NCI-H82 treated with DMSO at 0.1 percent for 48 hours (cell line): ENCODE measurements at regions not wholly inside any gene's neighbourhood (a gene's known extent, or its start where the extent isn't known, plus 50 kb on each side); places are given as distances from the start of the nearest gene placed in this dataset.
"Not testable (repeated sequence)": the region's sequence is repeated elsewhere in the genome, so short reads cannot be mapped to it uniquely, and the experiment has no call there.

Source experiments
- DNase-seq: peaks from one replicate; lab custom pipeline; 2025; ENCODE audit not compliant: unreplicated experiment; lab: John Stamatoyannopoulos, UW

DNA sequence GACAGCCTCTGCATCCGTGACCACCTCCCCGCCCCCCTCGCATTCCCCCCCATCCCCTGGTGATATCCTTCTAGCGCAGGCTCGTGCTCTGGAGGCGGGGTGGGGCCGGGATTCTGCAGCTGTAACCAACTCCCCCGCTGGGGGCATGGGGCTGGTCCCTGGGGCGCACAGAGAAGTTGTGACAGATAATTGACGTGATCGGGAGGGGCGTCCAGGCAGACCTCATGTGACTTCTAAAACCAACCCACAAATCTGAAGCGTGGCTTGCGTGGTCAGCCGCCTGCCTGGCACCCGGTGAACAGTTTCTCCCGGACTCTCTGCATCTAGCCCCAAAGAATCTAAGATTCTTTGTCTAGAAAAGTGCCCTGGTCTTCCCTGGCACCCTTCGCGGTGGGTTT, 100.6 kb upstream of the IGF1R start:
- peak; percentile 26 for DNase-seq

DNA sequence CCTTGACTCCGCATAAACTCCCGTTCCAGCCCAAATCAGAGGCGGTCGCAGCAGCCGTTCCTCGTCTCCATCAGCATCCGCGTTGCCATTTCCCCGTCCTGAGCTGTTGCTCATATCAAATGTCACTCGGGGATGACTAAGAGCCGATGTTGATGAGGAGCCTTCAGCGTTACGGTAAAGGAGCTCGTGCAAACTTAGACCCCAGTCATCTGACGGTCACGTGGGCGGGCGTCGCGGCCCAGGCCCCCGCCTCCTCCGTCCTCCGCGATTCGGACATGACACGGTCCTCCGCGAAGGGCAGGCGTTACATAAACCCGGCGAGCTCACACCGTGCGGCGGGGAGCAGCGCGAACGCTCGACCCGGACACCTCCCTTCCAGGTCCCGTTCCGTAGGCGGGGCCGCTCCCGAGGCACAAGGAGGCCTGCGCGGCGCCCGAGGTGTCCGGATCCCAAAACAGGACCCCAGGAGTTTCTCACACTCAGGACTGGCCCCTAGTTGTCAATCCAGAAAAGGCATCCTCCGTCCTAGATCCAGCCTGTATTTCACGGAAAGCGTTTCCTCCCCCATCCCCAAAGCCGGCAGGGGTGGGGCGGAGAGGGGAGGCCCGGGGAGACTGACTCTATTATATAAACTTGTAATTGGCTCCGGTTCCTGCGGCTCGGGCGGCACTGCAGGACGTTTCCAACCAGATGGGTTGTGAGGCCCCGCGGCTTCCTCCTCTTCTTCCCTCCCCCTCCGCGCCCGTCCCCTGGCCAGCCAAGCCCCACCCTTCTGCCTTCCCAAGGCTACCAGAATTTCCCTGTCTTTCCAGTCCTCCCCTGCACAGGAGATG, 100.0 kb upstream of the IGF1R start:
- peak; percentile 28 for DNase-seq

DNA sequence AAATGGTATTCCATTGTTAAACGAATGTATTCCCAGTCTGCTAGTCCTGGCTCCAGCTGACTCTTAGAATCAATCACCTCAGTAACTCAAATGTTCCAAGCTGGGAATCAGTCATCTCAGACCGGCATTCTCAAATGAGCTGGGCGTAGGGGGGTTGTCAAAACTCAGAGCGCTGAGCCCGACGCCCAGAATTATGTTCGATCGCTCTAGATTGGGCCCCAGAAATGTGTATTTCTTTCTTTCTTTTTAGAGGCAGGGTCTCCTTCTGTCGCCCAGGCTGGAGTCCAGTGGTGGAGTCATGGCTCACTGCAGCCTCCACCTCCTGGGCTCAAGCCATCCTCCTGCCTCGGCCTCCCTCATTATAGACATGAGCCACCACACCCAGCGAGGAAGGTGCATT, 99.3 kb upstream of the IGF1R start:
- no peak for DNase-seq

DNA sequence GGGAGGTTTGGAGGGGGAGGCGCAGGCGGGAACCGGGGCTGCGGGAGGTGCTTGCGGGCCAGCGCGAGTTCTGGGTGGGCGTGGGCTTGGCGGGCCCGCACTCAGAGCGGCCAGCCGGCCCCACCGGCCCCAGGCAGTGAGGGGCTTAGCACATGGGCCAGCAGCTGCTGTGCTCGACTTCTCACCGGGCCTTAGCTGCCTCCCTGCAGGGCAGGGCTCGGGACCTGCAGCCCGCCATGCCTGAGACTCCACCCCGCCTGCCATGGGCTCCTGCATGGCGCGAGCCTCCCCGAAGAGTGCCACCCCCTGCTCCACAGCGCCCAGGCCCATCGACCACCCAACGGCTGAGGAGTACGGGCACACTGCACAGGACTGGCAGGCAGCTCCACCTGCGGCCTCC, 98.6 kb upstream of the IGF1R start:
- no peak for DNase-seq

DNA sequence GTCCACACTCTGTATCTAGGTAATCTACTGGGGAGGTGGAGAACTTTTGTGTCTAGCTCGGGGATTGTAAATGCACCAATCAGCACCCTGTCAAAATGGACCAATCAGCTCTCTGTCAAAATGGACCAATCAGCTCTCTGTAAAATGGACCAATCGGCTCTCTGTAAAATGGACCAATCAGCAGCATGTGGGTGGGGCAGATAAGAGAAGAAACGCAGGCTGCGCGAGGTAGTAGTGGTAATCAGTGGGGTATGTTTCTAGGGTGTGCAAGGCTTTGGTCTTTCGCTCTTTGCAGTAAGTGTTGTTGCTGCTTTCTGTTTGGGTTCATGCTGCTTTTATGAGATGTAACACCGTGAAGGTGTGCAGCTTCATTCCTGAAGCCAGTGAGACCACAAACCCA, 98.0 kb upstream of the IGF1R start:
- DNase-seq, result not testable (repeated sequence)

DNA sequence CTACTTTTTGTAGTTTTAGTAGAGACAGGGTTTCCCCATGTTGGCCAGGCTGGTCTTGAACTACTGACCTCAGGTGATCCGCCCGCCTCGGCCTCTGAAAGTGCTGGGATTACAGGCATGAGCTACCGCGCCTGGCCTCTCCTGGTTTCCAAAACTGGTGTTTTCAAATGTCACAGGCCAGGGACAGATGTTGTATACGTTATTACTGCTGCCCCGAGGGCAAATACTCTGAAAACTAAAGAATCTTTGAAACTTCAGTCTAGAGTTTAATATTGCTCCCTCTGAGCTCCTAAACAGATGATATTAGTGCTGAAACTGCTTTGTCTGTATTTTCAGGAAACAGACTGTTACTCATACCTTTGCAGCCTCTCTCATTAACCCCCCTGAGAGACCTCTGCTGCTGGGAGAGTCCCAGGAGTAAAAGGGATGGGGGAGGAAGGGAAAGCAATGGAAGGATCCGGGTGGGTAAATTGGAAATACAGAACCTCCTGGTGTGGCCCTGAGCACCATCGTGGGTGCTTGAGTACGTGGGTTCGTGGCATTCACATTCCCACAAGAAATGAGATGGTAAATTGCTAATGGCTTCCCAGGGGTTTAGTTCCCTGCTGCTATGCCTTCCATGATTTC, 96.3 kb upstream of the IGF1R start:
- no peak for DNase-seq

DNA sequence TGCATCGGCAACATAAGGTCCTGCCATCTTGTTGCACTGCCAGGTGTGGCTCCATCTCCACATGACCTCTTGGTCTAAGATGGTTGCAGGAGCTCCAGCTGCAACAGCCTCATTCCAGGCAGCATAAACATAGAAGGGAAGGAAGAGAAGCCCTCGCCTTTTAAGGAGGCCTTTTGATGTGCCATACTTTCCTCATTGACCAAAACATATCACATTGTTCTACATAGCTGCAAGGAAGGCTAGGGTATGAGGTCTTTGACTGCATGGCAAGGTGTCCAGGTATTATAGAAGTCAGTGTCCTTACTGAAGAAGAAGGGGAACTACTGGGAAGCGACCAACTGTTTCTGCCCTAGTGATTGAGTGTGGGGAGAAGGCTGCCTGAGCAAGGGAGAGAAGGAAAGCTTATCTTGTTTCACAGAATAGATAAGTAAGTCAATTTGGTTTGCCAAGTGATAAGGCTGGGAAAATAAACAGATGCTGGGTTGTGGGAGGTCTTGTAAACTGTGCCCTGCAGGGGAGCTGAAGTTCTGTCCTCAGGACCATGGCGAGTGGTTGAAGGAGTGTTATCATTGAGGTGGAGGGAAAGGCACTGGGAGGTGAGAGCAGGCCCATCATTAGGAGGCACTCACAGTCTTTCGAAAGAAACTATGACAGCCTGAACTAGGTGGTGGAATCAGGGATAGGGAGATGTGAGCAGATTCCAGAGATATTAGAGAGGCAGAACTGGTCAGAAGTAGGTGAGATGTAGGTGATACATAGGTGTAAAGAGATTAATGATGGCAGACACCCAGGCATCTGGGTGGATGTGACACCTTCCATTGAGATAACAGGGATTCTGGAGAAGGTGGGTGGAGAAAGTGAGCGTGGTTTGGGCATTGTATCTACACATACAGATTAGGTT, 93.8 kb upstream of the IGF1R start:
- DNase-seq, result no peak

DNA sequence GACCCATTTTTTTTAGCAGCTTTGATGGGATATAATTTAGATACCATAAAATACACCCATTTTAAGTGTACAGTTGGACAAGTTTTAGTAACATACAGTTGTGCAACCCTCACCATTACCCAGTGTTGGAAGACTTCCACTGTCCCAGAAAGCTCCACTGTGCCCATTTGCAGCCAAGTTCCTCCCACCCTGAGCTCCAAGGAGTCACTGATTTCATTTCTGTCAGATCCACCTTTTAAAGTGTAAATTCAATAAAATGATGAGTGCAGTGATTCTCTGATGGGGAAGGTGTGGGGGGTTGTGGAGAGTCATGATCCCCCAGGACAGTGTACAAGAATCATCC, 93.2 kb upstream of the IGF1R start:
- no peak for DNase-seq

DNA sequence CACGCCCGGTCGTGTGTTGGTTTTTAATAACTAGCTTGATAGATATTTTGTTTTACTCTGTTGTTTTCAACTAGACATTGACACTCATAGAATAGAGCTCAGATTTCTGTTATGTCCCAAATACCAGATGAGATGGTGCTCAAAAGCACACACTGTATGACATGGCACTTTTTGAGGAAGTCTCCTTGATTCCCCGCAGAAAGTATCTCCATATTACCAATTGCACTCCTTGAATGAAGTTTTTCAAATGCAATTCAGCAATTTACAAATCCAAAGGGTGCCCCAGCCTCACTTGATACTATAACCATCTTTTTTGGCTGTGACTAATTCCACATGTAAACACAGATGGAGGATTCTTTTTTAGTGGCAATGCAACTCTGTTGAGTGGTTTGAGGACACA, 92.0 kb upstream of the IGF1R start:
- no peak for DNase-seq

DNA sequence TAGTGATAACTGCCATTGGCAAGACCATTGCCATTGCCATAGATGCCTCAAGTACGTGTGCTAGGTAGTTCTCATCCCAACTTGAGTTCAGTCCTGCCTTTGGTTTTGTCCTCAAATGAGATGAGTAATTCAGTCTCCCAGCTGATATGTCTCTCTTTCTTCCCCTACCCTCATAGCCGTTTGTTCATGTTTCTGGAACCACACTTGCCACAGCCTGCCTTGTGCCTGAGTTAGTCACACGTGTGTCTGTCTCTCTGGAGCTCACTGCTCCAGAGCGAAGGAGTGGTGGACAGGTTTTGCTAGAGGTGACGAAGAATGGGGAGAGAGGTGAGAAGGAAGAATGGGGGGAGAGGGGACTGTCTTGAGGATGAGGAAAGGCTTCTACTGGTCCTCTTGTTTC, 88.0 kb upstream of the IGF1R start:
- no peak for DNase-seq

DNA sequence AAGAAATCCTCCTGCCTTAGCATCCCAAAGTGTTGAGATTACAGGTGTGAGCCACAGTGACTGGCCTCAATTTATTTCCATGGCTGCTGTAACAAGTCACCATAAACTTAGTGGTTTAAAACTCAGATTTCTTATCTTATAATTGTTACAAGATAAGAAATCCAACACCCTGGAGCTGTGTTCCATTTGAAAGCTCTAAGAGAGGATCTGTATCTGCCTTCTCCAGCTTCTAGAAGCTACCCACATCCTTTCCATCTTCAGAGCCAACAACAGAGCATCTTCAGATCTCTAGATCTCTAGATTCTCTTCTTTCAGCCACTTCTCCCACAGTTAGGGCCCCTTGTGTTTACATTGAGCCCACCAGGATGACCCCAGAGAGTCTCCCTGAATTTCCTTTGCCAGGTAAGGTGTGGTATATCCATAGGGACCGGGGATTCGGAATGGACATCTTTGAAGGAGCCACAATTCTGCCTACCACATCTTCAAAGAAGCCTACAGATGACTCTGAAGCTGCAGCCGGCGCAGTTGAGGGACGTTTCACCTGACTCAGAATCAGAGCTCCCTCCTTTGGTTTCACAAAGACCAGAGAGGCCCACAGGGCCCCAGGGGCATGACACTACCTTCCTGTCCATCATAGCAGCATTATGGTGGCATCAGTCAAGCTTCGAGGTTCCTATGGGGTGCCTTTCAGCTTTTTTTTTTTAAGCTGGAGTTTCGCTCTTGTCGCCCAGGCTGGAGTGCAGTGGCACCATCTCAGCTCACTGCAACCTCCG, 87.0 kb upstream of the IGF1R start:
- DNase-seq, result no peak

DNA sequence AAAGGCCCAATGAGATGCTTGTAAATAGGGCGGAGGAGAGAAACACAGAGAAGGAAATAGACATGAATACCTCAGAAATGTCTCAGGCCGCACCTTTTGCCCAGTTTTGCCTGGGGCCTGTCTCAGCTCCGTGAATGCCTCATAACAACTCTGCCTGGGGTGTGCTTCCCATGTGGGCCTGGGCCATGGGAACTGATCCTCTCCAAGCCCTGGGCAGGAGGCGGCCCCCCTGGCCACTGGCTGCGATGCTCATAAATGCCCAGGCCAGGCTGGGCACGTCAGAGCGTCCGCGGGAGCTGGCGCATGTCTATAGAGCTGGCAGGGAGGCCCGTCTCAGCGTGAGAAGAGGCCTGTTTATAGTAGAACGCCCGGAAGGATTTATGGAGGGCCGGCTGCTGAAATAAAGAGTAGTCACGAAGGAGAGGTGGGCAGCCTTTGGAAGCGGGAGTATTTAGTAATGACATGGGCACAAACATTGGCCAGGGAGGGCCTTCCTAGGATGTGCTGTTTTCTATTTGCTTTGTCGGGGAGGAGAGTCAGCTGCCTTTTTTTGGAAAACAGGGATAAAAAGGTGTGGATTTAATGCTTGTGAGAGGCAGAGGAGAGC, 85.9 kb upstream of the IGF1R start:
- no peak for DNase-seq

DNA sequence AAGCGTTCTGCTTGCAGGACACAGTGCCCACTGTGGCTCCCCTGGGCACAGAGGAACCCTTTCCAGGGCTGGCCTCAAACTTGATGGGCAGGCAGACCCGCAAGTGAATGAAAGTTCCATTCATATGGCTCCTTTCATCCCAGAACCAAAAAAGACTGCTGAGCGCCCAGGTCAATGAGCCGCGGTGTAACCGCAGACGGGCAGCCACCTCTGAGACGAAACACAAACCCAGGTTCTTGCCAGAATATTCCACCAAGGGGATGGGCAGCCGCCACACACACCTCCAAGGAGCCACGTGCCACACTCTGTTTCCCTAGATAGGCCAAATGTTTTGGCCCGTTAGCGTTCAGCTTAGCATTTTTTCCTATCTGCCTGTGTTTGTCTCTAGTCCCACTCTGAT, 82.8 kb upstream of the IGF1R start:
- no peak for DNase-seq

DNA sequence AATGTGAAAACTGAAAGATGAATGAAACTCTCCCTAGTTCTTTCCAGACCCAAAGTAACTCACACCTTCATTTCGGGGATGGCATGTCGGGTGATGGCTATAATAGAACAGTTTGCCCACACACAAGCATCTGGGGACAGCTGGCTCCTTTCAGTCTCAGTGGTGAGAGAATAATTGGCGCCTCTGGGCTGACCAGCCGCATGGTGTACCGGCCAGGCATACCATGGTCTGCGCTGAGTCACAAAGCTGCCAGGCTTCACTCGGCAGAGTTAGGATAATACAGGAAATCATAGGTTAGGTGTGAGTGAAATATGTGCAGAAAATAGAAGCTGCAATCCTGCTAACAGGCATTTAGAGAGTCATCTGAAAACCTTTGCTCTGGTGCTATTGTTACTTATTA, 80.4 kb upstream of the IGF1R start:
- no peak for DNase-seq

DNA sequence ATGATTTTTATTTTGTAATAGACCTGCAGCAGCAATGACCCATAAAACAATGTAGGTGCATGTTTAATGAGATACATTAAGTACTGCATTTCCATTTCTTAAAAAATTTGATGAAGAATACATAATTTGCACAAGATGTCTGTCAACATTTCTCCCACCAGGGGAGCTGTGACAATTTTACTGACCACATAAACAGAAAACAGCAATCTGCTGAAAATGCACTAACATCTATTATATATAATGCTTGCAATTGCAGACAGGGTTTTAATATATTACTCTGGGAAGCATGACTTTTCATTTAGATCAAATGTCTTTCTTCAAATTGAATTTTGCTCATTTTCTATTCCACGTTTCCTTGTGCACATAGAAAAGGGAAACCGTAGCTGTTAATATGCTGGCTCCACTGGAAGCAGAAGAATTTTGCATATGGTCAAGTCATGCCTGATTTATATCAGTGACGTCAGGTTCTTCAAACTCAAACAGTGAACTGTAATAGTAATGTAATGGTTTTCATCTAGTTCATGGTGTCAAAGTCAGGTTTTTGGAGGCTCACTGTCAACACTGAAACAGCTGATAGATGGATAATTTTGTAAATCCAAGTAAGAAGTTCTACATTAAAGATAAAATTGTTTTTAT, 79.8 kb upstream of the IGF1R start:
- DNase-seq, result no peak

DNA sequence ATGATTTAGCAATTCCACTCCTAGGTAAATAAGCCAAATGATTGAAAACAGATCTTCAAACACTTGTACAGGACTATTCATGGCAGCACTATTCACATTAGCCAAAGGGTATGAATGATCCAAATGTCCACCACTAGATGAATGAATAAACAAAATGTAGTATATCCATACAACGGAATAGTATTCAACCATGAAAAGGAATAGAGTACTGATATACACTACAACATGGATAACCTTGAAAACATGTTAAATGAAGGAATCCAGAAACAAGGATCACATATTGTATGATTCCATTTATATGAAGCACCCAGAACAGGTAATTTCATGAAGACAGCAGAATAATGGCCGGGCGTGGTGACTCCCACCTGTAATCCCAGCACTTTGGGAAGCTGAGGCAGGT, 78.2 kb upstream of the IGF1R start:
- DNase-seq, result no peak

DNA sequence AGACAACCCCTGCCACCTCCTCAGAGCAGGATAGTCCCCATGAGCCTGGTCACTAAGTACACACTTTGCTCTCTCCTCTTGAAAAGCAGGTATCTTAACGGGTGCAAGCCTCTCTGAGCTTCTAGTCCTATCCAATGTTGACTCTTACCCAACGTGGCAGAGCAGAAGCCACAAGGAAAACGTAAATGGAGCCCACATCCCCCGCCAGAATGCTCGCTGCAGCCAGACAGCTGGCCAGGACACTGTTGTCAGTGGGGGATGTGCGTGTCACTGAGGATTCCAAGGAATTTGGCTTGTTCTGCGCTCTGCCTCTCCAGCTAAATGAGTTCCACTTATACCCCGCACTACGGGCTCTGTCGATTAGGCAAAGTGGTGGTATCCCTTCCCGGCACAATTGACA, 67.8 kb upstream of the IGF1R start:
- DNase-seq, result no peak

DNA sequence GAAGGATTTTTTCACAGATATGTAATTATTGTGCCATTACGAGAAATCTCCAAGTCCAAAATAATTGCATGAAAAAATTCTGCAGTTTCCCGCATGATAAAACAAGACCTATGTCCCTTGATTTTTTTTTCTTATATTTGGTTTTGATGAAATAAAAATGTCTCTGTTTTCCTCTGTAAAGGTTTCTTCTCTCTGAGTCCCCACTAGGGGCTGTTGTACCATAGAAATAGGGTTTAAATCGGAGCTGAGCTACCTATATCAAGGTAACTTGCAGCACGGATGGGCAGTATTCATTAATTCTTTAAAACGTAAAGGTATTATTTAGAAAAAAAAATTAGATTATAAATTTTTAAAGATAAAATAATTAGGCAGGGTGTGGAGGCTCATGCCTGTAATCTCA, 66.6 kb upstream of the IGF1R start:
- no peak for DNase-seq

DNA sequence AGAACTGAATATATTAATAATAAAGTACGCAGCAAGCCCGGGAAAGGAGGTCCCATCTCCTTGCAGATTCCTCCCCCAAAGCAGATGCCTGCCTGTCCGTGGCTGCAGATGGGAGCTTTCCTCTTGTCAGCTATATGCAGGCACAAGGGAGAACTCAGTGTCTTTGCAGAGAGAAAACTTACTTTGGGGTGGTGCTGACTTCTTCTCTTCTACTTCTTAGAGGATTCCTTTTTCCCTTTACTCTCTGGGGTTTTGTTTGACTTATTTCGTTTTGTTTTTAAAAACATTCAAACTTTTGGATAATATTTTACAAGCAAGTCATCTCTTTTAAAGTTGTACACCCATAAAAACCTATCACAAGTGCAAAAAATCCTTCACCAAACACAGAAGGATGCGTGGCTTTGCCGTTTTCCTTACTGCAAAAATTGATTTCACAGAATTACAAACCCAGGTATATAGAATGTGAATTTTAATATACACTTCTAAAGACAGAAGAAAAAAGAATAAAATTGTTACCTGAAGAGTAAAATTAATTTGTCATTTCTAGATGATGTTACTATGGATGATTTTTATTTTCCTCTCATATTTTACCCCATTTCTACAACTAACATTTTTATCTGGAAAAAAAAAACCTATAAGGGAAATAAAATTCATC, 65.3 kb upstream of the IGF1R start:
- no peak for DNase-seq
